ENCODE measurements at regions not wholly inside any gene's neighbourhood (a gene's known extent, or its start where the extent isn't known, plus 50 kb on each side); places are given as distances from the start of the nearest gene placed in this dataset.

GRCh38 chr1:108046026-108046425 is 81.0 kb upstream of the VAV3 start:
- Mint-ChIP-seq H3K4me1 (peaks cover 16% of the 10 kb centered on the region), H3K36me3 (no peaks in the 10 kb centered on the region), H3K4me3 (no peak overlapping the region), H3K9me3 (peaks cover 9% of the 10 kb centered on the region), H3K27me3 (ENCODE audit: insufficient read depth, low read depth) (no peaks in the 10 kb centered on the region), H3K27ac (peak overlapping the region; percentile 82)
- H4K20me1 ChIP-seq (ENCODE audit: low read depth) = no peaks in the 10 kb centered on the region
- H3F3A ChIP-seq (ENCODE audit: low read depth) = peaks cover under 1% of the 10 kb centered on the region
- no peaks in the 10 kb centered on the region for H3K27me3 ChIP-seq
- no peaks in the 10 kb centered on the region for H3K36me3 ChIP-seq
- no peak for TF ChIP-seq EZH2 (IDR thresholded peaks at IDR 0.05)
- TF ChIP-seq CTCF (IDR thresholded peaks at IDR 0.05) = no peak
- TF ChIP-seq EZH2phosphoT487 (IDR thresholded peaks at IDR 0.05) = no peak
- H3K27ac ChIP-seq = no peak overlapping the region
- H3K4me2 ChIP-seq = no peak overlapping the region
- no peak overlapping the region for H2AFZ ChIP-seq (replicated peaks)
- no peak overlapping the region for H3K4me3 ChIP-seq
- H3K79me2 ChIP-seq (ENCODE audit: low read depth) = no peaks in the 10 kb centered on the region
- H3K4me1 ChIP-seq = peaks cover 15% of the 10 kb centered on the region
- no peak for DNase-seq (ENCODE audit: low spot score)
- no peaks in the 10 kb centered on the region for H3K9me3 ChIP-seq (ENCODE audit: low read depth)
- H3K9ac ChIP-seq = no peak overlapping the region

GRCh38 chr1:108045460-108045859 is 80.5 kb upstream of the VAV3 start:
- H3K9me3 ChIP-seq (ENCODE audit: low read depth) = no peaks in the 10 kb centered on the region
- no peaks in the 10 kb centered on the region for H4K20me1 ChIP-seq (ENCODE audit: low read depth)
- H3K4me3 Mint-ChIP-seq = no peak overlapping the region
- H3F3A ChIP-seq (ENCODE audit: low read depth) = no peaks in the 10 kb centered on the region
- H3K27ac ChIP-seq = no peak overlapping the region
- no peaks in the 10 kb centered on the region for H3K27me3 ChIP-seq
- no peaks in the 10 kb centered on the region for H3K79me2 ChIP-seq (ENCODE audit: low read depth)
- no peak overlapping the region for H3K4me2 ChIP-seq
- H3K4me1 Mint-ChIP-seq = peaks cover 16% of the 10 kb centered on the region
- peaks cover 9% of the 10 kb centered on the region for H3K4me1 ChIP-seq
- H3K4me3 ChIP-seq = no peak overlapping the region
- H2AFZ ChIP-seq (replicated peaks) = no peak overlapping the region
- DNase-seq (ENCODE audit: low spot score) = no peak
- H3K36me3 Mint-ChIP-seq = no peaks in the 10 kb centered on the region
- TF ChIP-seq EZH2phosphoT487 (IDR thresholded peaks at IDR 0.05) (no peak), EZH2 (IDR thresholded peaks at IDR 0.05) (no peak), CTCF (IDR thresholded peaks at IDR 0.05) (no peak)
- H3K27me3 Mint-ChIP-seq (ENCODE audit: insufficient read depth, low read depth) = no peaks in the 10 kb centered on the region
- no peak overlapping the region for H3K27ac Mint-ChIP-seq
- no peak overlapping the region for H3K9ac ChIP-seq
- peaks cover 9% of the 10 kb centered on the region for H3K9me3 Mint-ChIP-seq
- no peaks in the 10 kb centered on the region for H3K36me3 ChIP-seq

- no peak overlapping the region for H3K4me3 Mint-ChIP-seq
- H3F3A ChIP-seq (ENCODE audit: low read depth) = no peaks in the 10 kb centered on the region
- H3K27ac ChIP-seq = no peak overlapping the region
- H3K4me3 ChIP-seq = no peak overlapping the region
- H3K27me3 Mint-ChIP-seq (ENCODE audit: insufficient read depth, low read depth) = no peaks in the 10 kb centered on the region
- DNase-seq (ENCODE audit: low spot score) = no peak
- H3K9ac ChIP-seq = no peak overlapping the region
- H3K4me1 Mint-ChIP-seq = peaks cover 16% of the 10 kb centered on the region
- H3K36me3 ChIP-seq = no peaks in the 10 kb centered on the region
- H3K9me3 Mint-ChIP-seq = peaks cover 7% of the 10 kb centered on the region
- H3K27ac Mint-ChIP-seq = no peak overlapping the region
- H3K4me1 ChIP-seq = no peaks in the 10 kb centered on the region
- TF ChIP-seq EZH2phosphoT487 (IDR thresholded peaks at IDR 0.05) (no peak), CTCF (IDR thresholded peaks at IDR 0.05) (no peak)
- H3K79me2 ChIP-seq (ENCODE audit: low read depth) = no peaks in the 10 kb centered on the region
- H3K27me3 ChIP-seq = no peaks in the 10 kb centered on the region
- H3K9me3 ChIP-seq (ENCODE audit: low read depth) = no peaks in the 10 kb centered on the region
- no peaks in the 10 kb centered on the region for H3K36me3 Mint-ChIP-seq
- no peaks in the 10 kb centered on the region for H4K20me1 ChIP-seq (ENCODE audit: low read depth)
- no peak overlapping the region for H2AFZ ChIP-seq (replicated peaks)
- H3K4me2 ChIP-seq = no peak overlapping the region
Measured at GRCh38 chr1:108044318-108044717, 79.3 kb upstream of the VAV3 start.

- Mint-ChIP-seq H3K36me3 (no peaks in the 10 kb centered on the region), H3K27ac (no peak overlapping the region), H3K4me1 (peaks cover 16% of the 10 kb centered on the region), H3K9me3 (peaks cover 6% of the 10 kb centered on the region), H3K27me3 (ENCODE audit: insufficient read depth, low read depth) (no peaks in the 10 kb centered on the region), H3K4me3 (no peak overlapping the region)
- Histone ChIP-seq H3F3A (ENCODE audit: low read depth) (no peaks in the 10 kb centered on the region), H2AFZ (replicated peaks) (no peak overlapping the region), H3K36me3 (no peaks in the 10 kb centered on the region), H3K27me3 (no peaks in the 10 kb centered on the region), H3K9ac (no peak overlapping the region), H4K20me1 (ENCODE audit: low read depth) (no peaks in the 10 kb centered on the region), H3K79me2 (ENCODE audit: low read depth) (no peaks in the 10 kb centered on the region), H3K9me3 (ENCODE audit: low read depth) (no peaks in the 10 kb centered on the region), H3K4me1 (no peaks in the 10 kb centered on the region), H3K27ac (no peak overlapping the region), H3K4me3 (no peak overlapping the region), H3K4me2 (no peak overlapping the region)
- DNase-seq (ENCODE audit: low spot score) = no peak
- TF ChIP-seq EZH2 (IDR thresholded peaks at IDR 0.05) = no peak
Measured at GRCh38 chr1:108043707-108044106, 78.7 kb upstream of the VAV3 start.

All from neural progenitor cell (in vitro differentiated cells).